Type B pancreatic cell (in vitro differentiated cells): ENCODE measurements at regions not wholly inside any gene's neighbourhood (a gene's known extent, or its start where the extent isn't known, plus 50 kb on each side); places are given as distances from the start of the nearest gene placed in this dataset.

Source experiments
- DNase-seq: peaks from one replicate; pipeline ENCODE4 v3.0.0; 2021; ENCODE audit warnings: mixed read lengths; ENCODE audit not compliant: unreplicated experiment; ENCODE audit errors: extremely low spot score
- H3K27ac Mint-ChIP-seq: 2 replicates; pipeline ENCODE4 v1.8.0; 2021; ENCODE audit warnings: mild to moderate bottlenecking, mixed read lengths
- H3K27me3 Mint-ChIP-seq: 2 replicates; pipeline ENCODE4 v1.8.0; 2021; ENCODE audit warnings: mixed read lengths
- H3K36me3 Mint-ChIP-seq: 2 replicates; pipeline ENCODE4 v1.8.0; 2021; ENCODE audit warnings: mixed read lengths
- H3K4me1 Mint-ChIP-seq: one replicate; pipeline ENCODE4 v1.8.0; 2021; ENCODE audit warnings: mixed read lengths; ENCODE audit not compliant: unreplicated experiment
- H3K4me3 Mint-ChIP-seq: 2 replicates; pipeline ENCODE4 v1.8.0; 2021; ENCODE audit warnings: mild to moderate bottlenecking, mixed read lengths
- H3K9me3 Mint-ChIP-seq: 2 replicates; pipeline ENCODE4 v1.8.0; 2021; ENCODE audit warnings: mixed read lengths
- TF ChIP-seq, protein P1 (sequence below): fragments of 200-600 bp; sonication (generic); conservative IDR thresholded peaks from 2 replicates; pipeline ENCODE4 v1.5.0; 2021; ENCODE audit warnings: antibody characterized with exemption, mild to moderate bottlenecking

DNA sequence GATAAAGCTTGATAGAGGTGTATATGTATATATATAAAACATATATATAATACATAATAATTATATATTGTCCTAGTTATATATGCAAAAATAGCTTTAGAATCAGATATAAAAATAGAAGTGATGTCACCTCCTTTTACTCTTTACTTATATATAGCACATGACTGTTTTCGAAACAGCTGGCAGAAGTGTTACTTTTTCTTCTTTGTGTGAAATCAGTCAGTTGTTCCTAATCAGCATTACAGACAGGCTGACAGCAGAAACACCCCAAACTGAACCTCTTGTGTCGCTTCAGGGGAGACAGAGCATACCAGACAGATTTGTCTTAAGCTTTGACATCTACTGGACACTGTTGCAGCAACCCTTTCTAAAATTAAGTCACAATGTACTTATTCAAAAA, 684.9 kb upstream of the CELF2 start:
- no peaks in the 10 kb centered on the region for H3K36me3 Mint-ChIP-seq
- no peaks in the 10 kb centered on the region for H3K9me3 Mint-ChIP-seq
- H3K4me3 Mint-ChIP-seq, result no peak overlapping the region
- TF ChIP-seq, protein P1, sequence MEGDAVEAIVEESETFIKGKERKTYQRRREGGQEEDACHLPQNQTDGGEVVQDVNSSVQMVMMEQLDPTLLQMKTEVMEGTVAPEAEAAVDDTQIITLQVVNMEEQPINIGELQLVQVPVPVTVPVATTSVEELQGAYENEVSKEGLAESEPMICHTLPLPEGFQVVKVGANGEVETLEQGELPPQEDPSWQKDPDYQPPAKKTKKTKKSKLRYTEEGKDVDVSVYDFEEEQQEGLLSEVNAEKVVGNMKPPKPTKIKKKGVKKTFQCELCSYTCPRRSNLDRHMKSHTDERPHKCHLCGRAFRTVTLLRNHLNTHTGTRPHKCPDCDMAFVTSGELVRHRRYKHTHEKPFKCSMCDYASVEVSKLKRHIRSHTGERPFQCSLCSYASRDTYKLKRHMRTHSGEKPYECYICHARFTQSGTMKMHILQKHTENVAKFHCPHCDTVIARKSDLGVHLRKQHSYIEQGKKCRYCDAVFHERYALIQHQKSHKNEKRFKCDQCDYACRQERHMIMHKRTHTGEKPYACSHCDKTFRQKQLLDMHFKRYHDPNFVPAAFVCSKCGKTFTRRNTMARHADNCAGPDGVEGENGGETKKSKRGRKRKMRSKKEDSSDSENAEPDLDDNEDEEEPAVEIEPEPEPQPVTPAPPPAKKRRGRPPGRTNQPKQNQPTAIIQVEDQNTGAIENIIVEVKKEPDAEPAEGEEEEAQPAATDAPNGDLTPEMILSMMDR, result no peak
- H3K4me1 Mint-ChIP-seq, result no peaks in the 10 kb centered on the region
- no peak overlapping the region for H3K27ac Mint-ChIP-seq
- no peak for DNase-seq
- H3K27me3 Mint-ChIP-seq, result no peaks in the 10 kb centered on the region

DNA sequence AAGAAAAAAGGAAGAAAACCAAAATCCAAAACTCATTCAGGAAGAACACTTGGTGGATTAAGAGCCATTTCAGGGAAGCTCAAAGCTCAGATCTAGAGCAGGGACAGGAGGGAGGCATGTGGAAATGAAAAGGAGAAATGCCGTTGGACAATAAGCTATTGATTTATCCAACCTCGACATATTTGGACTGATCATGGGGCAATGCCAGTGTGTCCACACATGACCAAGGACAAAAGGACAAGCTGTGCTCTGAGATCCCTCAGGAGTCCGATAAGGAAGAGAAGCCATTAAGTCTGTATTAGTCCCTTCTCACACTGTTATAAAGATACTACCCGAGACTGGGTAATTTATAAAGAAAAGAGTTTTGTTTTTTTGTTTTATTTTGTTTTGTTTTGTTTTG, 684.0 kb upstream of the CELF2 start:
- no peaks in the 10 kb centered on the region for H3K27me3 Mint-ChIP-seq
- DNase-seq, result no peak
- TF ChIP-seq, protein P1, result no peak
- no peaks in the 10 kb centered on the region for H3K36me3 Mint-ChIP-seq
- H3K9me3 Mint-ChIP-seq, result no peaks in the 10 kb centered on the region
- H3K4me1 Mint-ChIP-seq, result no peaks in the 10 kb centered on the region
- no peak overlapping the region for H3K4me3 Mint-ChIP-seq
- no peak overlapping the region for H3K27ac Mint-ChIP-seq

DNA sequence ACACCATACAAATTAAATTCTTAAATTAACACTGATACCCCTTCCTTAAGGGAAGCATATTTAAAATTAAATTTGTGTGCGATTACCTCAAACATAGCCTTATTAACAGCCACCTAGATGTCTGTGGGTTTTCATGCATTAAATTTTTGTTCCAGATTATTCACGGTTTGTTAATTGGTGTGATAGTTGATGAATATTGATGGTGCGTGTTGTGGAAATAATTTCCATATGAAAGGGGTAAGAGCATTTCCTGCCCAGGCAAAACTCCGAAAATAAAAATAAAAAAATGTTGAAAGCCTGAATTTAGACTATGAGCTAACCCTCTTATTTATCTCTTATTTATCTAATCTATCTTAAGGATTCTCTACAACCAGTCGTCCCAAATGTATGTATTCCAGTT, 679.3 kb upstream of the CELF2 start:
- TF ChIP-seq, protein P1, result no peak
- no peak for DNase-seq
- Mint-ChIP-seq H3K36me3 (no peaks in the 10 kb centered on the region), H3K9me3 (no peaks in the 10 kb centered on the region), H3K4me1 (no peaks in the 10 kb centered on the region), H3K27ac (no peak overlapping the region), H3K27me3 (no peaks in the 10 kb centered on the region), H3K4me3 (no peak overlapping the region)

DNA sequence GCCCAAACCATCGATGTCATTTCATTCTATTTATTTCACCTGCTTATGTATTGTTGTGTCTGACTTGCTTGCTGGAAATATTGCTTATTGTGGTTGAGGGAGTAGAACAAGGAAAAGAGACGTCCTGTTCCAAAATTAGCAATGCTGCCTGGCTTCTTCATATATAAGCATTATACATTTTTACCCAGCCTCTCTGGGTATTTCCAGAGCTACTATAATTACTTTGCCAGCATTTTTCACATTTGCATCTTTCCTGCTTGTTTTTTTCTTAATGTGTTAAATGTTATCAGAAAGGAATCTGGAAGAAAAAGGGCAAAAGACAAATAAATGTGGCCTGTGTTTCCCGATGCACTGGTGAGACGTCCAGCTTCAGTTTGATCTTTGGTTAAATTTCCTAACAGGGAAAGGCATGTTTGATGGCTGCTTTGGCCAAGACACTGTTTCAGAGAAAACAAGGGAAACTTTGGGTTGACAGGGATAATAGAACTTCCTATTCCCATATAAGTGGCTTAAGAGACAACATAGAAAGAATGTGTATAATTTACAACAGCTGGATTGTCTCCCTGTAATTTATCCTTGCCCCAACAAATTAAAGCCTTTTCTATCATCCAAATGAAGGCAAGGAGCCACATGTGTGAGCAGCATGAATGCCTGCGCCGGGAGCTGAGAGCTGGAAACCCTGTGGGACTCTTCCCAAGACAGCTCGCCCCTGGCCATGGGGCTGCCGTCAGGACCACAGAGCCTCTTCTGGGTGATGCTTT, 671.1 kb upstream of the CELF2 start:
- Mint-ChIP-seq H3K27ac (no peak overlapping the region), H3K4me3 (no peak overlapping the region), H3K27me3 (no peaks in the 10 kb centered on the region), H3K4me1 (no peaks in the 10 kb centered on the region), H3K36me3 (no peaks in the 10 kb centered on the region), H3K9me3 (no peaks in the 10 kb centered on the region)
- TF ChIP-seq, protein P1, result no peak
- no peak for DNase-seq

DNA sequence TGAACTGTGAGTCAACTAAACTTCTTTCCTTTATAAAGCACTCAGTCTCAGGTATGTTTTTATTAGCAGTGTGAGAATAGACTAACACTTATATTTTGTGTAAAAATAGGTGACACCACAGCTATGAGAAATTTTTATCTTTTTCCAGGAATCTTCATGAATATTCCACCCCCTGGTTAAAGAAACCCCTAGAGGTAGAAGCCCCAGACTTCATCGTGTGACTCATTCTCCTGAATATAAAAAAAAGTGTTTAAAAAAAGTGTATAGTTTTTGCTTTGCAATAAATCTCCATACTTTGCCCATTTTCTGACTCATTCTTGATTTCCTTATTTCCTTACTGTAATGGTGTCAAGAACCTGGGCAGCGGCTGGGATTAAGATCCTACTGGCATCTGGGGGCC, 667.6 kb upstream of the CELF2 start:
- no peaks in the 10 kb centered on the region for H3K9me3 Mint-ChIP-seq
- H3K36me3 Mint-ChIP-seq, result no peaks in the 10 kb centered on the region
- TF ChIP-seq, protein P1, result no peak
- DNase-seq, result no peak
- H3K27ac Mint-ChIP-seq, result no peak overlapping the region
- H3K27me3 Mint-ChIP-seq, result peaks cover 4% of the 10 kb centered on the region
- no peak overlapping the region for H3K4me3 Mint-ChIP-seq
- no peaks in the 10 kb centered on the region for H3K4me1 Mint-ChIP-seq
